ENCODE measurements at regions not wholly inside any gene's neighbourhood (a gene's known extent, or its start where the extent isn't known, plus 50 kb on each side); places are given as distances from the start of the nearest gene placed in this dataset.
A peak's percentile ranks its signal among the peaks of the same experiment; 100 is the strongest.
"Not testable (repeated sequence)": the region's sequence is repeated elsewhere in the genome, so short reads cannot be mapped to it uniquely, and the experiment has no call there.

- DNase-seq (ENCODE audit: extremely low read depth in 1 of 4, low spot score in 3 of 4); H3K36me3 ChIP-seq (ENCODE audit: control insufficient read depth, insufficient read depth, low read length); H3K4me3 ChIP-seq; H3K27ac ChIP-seq (ENCODE audit: extremely low read depth, low read depth, low read length); H3K9me1 ChIP-seq (ENCODE audit: control insufficient read depth, insufficient read depth, low read length); H4K20me1 ChIP-seq (replicated peaks; ENCODE audit: control insufficient read depth, insufficient read depth, low read length); POLR2A ChIA-PET; H3K9ac ChIP-seq (ENCODE audit: insufficient read depth in 1 of 2, low read depth in 2 of 2, low read length in 2 of 2); H3K9me3 ChIP-seq (replicated peaks; ENCODE audit: control insufficient read depth, insufficient read depth, low read depth, low read length); H2AFZ ChIP-seq (ENCODE audit: low read depth, low read length); H3K79me2 ChIP-seq (ENCODE audit: control insufficient read depth, insufficient read depth, low read length); intact Hi-C loops (cut with micrococcal nuclease); FAIRE-seq; H3K4me2 ChIP-seq (ENCODE audit: insufficient read depth, low read length); CTCF ChIA-PET (ENCODE audit: low intra/inter-chr PET ratio); H3K27me3 ChIP-seq (ENCODE audit: control insufficient read depth in 2 of 2, insufficient read depth in 2 of 2, low read length in 2 of 2); BruUV-seq (replicated peaks); H3K4me1 ChIP-seq (replicated peaks in 1 of 2; ENCODE audit: control insufficient read depth in 2 of 2, insufficient read depth in 2 of 2, low read length in 2 of 2): not testable (repeated sequence)
- WGBS (ENCODE audit: insufficient coverage, low coverage, missing lambda C conversion rate) = no CpG with 5 or more reads among the region's 1 CpG
- in situ Hi-C loops (cut with MboI) = loop anchor here (10.0 kb wide), 1 partner anchor 210 kb away; no protein-coding TSS in a partner anchor
- peak; percentile 70 for ATAC-seq
Observed at GRCh38 chr14:19304442-19304841, 129.7 kb downstream of the POTEG start.

GRCh38 chr14:19304918-19305317 lies 129.2 kb downstream of the POTEG start:
- POLR2A ChIA-PET; H3K36me3 ChIP-seq (ENCODE audit: control insufficient read depth, insufficient read depth, low read length); FAIRE-seq; H3K27ac ChIP-seq (ENCODE audit: extremely low read depth, low read depth, low read length); H3K9me1 ChIP-seq (ENCODE audit: control insufficient read depth, insufficient read depth, low read length); H2AFZ ChIP-seq (ENCODE audit: low read depth, low read length); H3K27me3 ChIP-seq (ENCODE audit: control insufficient read depth in 2 of 2, insufficient read depth in 2 of 2, low read length in 2 of 2); BruUV-seq (replicated peaks); H3K9ac ChIP-seq (ENCODE audit: insufficient read depth in 1 of 2, low read depth in 2 of 2, low read length in 2 of 2); CTCF ChIA-PET (ENCODE audit: low intra/inter-chr PET ratio); H3K9me3 ChIP-seq (replicated peaks; ENCODE audit: control insufficient read depth, insufficient read depth, low read depth, low read length); ATAC-seq; H3K4me1 ChIP-seq (replicated peaks in 1 of 2; ENCODE audit: control insufficient read depth in 2 of 2, insufficient read depth in 2 of 2, low read length in 2 of 2); H4K20me1 ChIP-seq (replicated peaks; ENCODE audit: control insufficient read depth, insufficient read depth, low read length); H3K4me2 ChIP-seq (ENCODE audit: insufficient read depth, low read length); intact Hi-C loops (cut with micrococcal nuclease); H3K79me2 ChIP-seq (ENCODE audit: control insufficient read depth, insufficient read depth, low read length); H3K4me3 ChIP-seq; DNase-seq (ENCODE audit: extremely low read depth in 1 of 4, low spot score in 3 of 4): not testable (repeated sequence)
- in situ Hi-C loops (cut with MboI) = loop anchor here (10.0 kb wide), 1 partner anchor 210 kb away; no protein-coding TSS in a partner anchor
- WGBS (ENCODE audit: insufficient coverage, low coverage, missing lambda C conversion rate) = 57% methylated on average over 1 of the region's 2 CpGs

- H4K20me1 ChIP-seq (replicated peaks; ENCODE audit: control insufficient read depth, insufficient read depth, low read length); H3K9me1 ChIP-seq (ENCODE audit: control insufficient read depth, insufficient read depth, low read length); H3K4me3 ChIP-seq; H3K27me3 ChIP-seq (ENCODE audit: control insufficient read depth in 2 of 2, insufficient read depth in 2 of 2, low read length in 2 of 2); DNase-seq (ENCODE audit: extremely low read depth in 1 of 4, low spot score in 3 of 4); FAIRE-seq; H3K9me3 ChIP-seq (replicated peaks; ENCODE audit: control insufficient read depth, insufficient read depth, low read depth, low read length); H3K27ac ChIP-seq (ENCODE audit: extremely low read depth, low read depth, low read length); H3K4me2 ChIP-seq (ENCODE audit: insufficient read depth, low read length); H3K79me2 ChIP-seq (ENCODE audit: control insufficient read depth, insufficient read depth, low read length); CTCF ChIA-PET (ENCODE audit: low intra/inter-chr PET ratio); intact Hi-C loops (cut with micrococcal nuclease); H3K4me1 ChIP-seq (replicated peaks in 1 of 2; ENCODE audit: control insufficient read depth in 2 of 2, insufficient read depth in 2 of 2, low read length in 2 of 2); H3K36me3 ChIP-seq (ENCODE audit: control insufficient read depth, insufficient read depth, low read length); POLR2A ChIA-PET; H3K9ac ChIP-seq (ENCODE audit: insufficient read depth in 1 of 2, low read depth in 2 of 2, low read length in 2 of 2); H2AFZ ChIP-seq (ENCODE audit: low read depth, low read length); BruUV-seq (replicated peaks): not testable (repeated sequence)
- peak; percentile 14; the same call in 2 of the 3 replicates for ATAC-seq
- WGBS (ENCODE audit: insufficient coverage, low coverage, missing lambda C conversion rate) = no CpG with 5 or more reads among the region's 3 CpGs
- in situ Hi-C loops (cut with MboI) = loop anchor here (10.0 kb wide), 1 partner anchor 211 kb away; no protein-coding TSS in a partner anchor
Observed at GRCh38 chr14:19305776-19306175, 128.4 kb downstream of the POTEG start.

DNA sequence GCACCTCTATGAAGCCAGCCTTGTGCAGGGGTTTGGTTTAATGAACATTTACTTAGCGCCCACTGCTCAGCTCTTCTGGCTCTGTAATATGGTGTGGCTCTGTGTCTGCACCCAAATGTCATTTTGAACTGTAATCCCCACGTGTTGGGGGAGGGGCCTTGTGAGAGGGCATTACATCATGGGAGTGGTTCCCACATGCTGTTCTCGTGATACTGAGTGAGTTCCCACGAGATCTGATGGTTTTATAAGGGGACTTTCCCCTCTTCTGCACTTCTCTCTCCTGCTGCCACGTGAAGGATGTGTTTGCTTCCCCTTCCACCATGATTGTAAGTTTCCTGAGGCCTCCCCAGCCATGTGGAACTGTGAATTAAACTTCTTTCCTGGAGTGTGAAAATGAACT lies 127.7 kb downstream of the POTEG start:
- H3K27me3 ChIP-seq (ENCODE audit: control insufficient read depth in 2 of 2, insufficient read depth in 2 of 2, low read length in 2 of 2); H3K4me1 ChIP-seq (replicated peaks in 1 of 2; ENCODE audit: control insufficient read depth in 2 of 2, insufficient read depth in 2 of 2, low read length in 2 of 2); DNase-seq (ENCODE audit: extremely low read depth in 1 of 4, low spot score in 3 of 4); H3K36me3 ChIP-seq (ENCODE audit: control insufficient read depth, insufficient read depth, low read length); FAIRE-seq; POLR2A ChIA-PET; H3K79me2 ChIP-seq (ENCODE audit: control insufficient read depth, insufficient read depth, low read length); H3K4me3 ChIP-seq; H3K27ac ChIP-seq (ENCODE audit: extremely low read depth, low read depth, low read length); H2AFZ ChIP-seq (ENCODE audit: low read depth, low read length); H3K4me2 ChIP-seq (ENCODE audit: insufficient read depth, low read length); intact Hi-C loops (cut with micrococcal nuclease); H4K20me1 ChIP-seq (replicated peaks; ENCODE audit: control insufficient read depth, insufficient read depth, low read length); H3K9ac ChIP-seq (ENCODE audit: insufficient read depth in 1 of 2, low read depth in 2 of 2, low read length in 2 of 2); H3K9me3 ChIP-seq (replicated peaks; ENCODE audit: control insufficient read depth, insufficient read depth, low read depth, low read length); CTCF ChIA-PET (ENCODE audit: low intra/inter-chr PET ratio); H3K9me1 ChIP-seq (ENCODE audit: control insufficient read depth, insufficient read depth, low read length): not testable (repeated sequence)
- WGBS (ENCODE audit: insufficient coverage, low coverage, missing lambda C conversion rate) = no CpG with 5 or more reads among the region's 5 CpGs
- ATAC-seq = peak; percentile 82
- in situ Hi-C loops (cut with MboI) = loop anchor here (10.0 kb wide), 1 partner anchor 212 kb away; no protein-coding TSS in a partner anchor
- BruUV-seq (replicated peaks) = TSS peak; percentile 34
